HG03025 (cell line): ENCODE measurements at regions not wholly inside any gene's neighbourhood (a gene's known extent, or its start where the extent isn't known, plus 50 kb on each side); places are given as distances from the start of the nearest gene placed in this dataset.

Experiments
- ATAC-seq: cut with Tn5 transposase; IDR thresholded peaks from one replicate; pipeline ENCODE4 v1.9.1; 2021; ENCODE audit warnings: mild to moderate bottlenecking, moderate library complexity; ENCODE audit not compliant: unreplicated experiment, low FRiP score

- ATAC-seq: no peak
Measured at GRCh38 chr12:58252914-58253313, 311.5 kb downstream of the ATP23 start.

GRCh38 chr12:58253663-58254062, 312.3 kb downstream of the ATP23 start:
- no peak for ATAC-seq

GRCh38 chr12:58254463-58255100, 313.2 kb downstream of the ATP23 start:
- no peak for ATAC-seq

- no peak for ATAC-seq
Measured at GRCh38 chr12:58262796-58263195, 321.4 kb downstream of the ATP23 start.

- no peak for ATAC-seq
Measured at GRCh38 chr12:58263816-58264215, 322.4 kb downstream of the ATP23 start.

- no peak for ATAC-seq
Measured at GRCh38 chr12:58268069-58268468, 326.7 kb downstream of the ATP23 start.

GRCh38 chr12:58269476-58269875, 328.1 kb downstream of the ATP23 start:
- ATAC-seq: no peak

- ATAC-seq: no peak
Measured at GRCh38 chr12:58270966-58271705, 329.8 kb downstream of the ATP23 start.

GRCh38 chr12:58272461-58272860, 331.1 kb downstream of the ATP23 start:
- ATAC-seq: no peak

- no peak for ATAC-seq
Measured at GRCh38 chr12:58277231-58277630, 335.9 kb downstream of the ATP23 start.

GRCh38 chr12:58283553-58283952, 342.2 kb downstream of the ATP23 start:
- no peak for ATAC-seq

GRCh38 chr12:58285551-58285950, 344.2 kb downstream of the ATP23 start:
- ATAC-seq: no peak

- ATAC-seq: no peak
Measured at GRCh38 chr12:58286353-58286752, 345.0 kb downstream of the ATP23 start.

GRCh38 chr12:58288190-58288589, 346.8 kb downstream of the ATP23 start:
- ATAC-seq: no peak

GRCh38 chr12:58291106-58291505, 349.7 kb downstream of the ATP23 start:
- no peak for ATAC-seq

GRCh38 chr12:58293308-58293982, 352.1 kb downstream of the ATP23 start:
- ATAC-seq: no peak

- no peak for ATAC-seq
Measured at GRCh38 chr12:58295268-58295667, 353.9 kb downstream of the ATP23 start.

GRCh38 chr12:58296863-58297262, 355.5 kb downstream of the ATP23 start:
- no peak for ATAC-seq

- ATAC-seq: no peak
Measured at GRCh38 chr12:58298803-58299202, 357.4 kb downstream of the ATP23 start.

- ATAC-seq: no peak
Measured at GRCh38 chr12:58299371-58299770, 358.0 kb downstream of the ATP23 start.

- ATAC-seq: no peak
Measured at GRCh38 chr12:58301038-58301729, 359.8 kb downstream of the ATP23 start.
